Ovary (tissue), 7 donors: ENCODE measurements at regions not wholly inside any gene's neighbourhood (a gene's known extent, or its start where the extent isn't known, plus 50 kb on each side); places are given as distances from the start of the nearest gene placed in this dataset.

Experiments
- DNase-seq, 5 donors: peaks; one replicate each; pipeline ENCODE4 v3.0.0-alpha.2; 2019 to 2020
- H3K27ac ChIP-seq, 2 donors: fragments of 200-600 bp; one replicate each; pipeline versions ENCODE4 v1.5.1 to v1.8.0; 2019 to 2022
- H3K27me3 ChIP-seq: fragments of 200-600 bp; one replicate; pipeline ENCODE4 v1.8.0; 2022
- H3K36me3 ChIP-seq: fragments of 200-600 bp; sonication (generic); one replicate; pipeline ENCODE4 v1.5.1; 2019
- H3K4me1 ChIP-seq: one replicate; pipeline ENCODE4 v1.8.1; 2013; ENCODE audit warnings: mild to moderate bottlenecking, moderate library complexity; ENCODE audit not compliant: insufficient read depth
- H3K4me3 ChIP-seq: fragments of 200-600 bp; sonication (generic); one replicate; pipeline ENCODE4 v1.5.1; 2017
- H3K9me3 ChIP-seq, 2 donors: fragments of 200-600 bp in 1 of 2; sonication (generic) in 1 of 2; one replicate each; pipeline versions ENCODE4 v1.5.1 to v1.8.1; 2013 to 2019; ENCODE audit warnings: mild to moderate bottlenecking in 1 of 2, moderate library complexity in 1 of 2
- EP300 ChIP-seq: sonication (generic); formaldehyde crosslinking; IDR thresholded peaks from one replicate; pipeline ENCODE4 v1.6.1; 2017; ENCODE audit warnings: antibody characterized with exemption
- POLR2A ChIP-seq: fragments of 450-650 bp; IDR thresholded peaks from one replicate; pipeline ENCODE4 v1.6.1; 2017; ENCODE audit warnings: antibody characterized with exemption, mild to moderate bottlenecking, moderate library complexity
- WGBS, 3 donors: extraction: QIAGEN DNeasy Blood & Tissue Kit in 1 of 3; methylation state at CpG; one replicate each; pipeline versions ENCODE4 v1.1.5 to v1.1.7; 2013 to 2017; 5-methylcytosine and 5-hydroxymethylcytosine counted together
- intact Hi-C, 4 donors: fragments of 100-400 bp; cut with DNase I; formaldehyde crosslinking; loops; one replicate each; pipeline versions ENCODE4 v1.11.0 to v1.15.1; 2022 to 2023
- TF ChIP-seq, protein P1 (sequence below), 3 donors: fragments of 450-650 bp in 2 of 3; fragments of 200-600 bp in 1 of 3; IDR thresholded peaks; one replicate each; pipeline versions ENCODE4 v1.5.1 to v1.8.0; 2016 to 2022; ENCODE audit warnings: antibody characterized with exemption in 3 of 3, mild to moderate bottlenecking in 1 of 3
- donor health status: DM: no; HTN: no; CAD: no; lungs with moderate emphysema.
- donor health status: DM: no; HTN: no; CAD: no.
- donor health status: Bipolar disorder and iron deficiency.
- donor health status: DM: no; HTN: no; CAD: no.
- donor health status: DM: yes; HTN: yes; CAD: no.

DNA sequence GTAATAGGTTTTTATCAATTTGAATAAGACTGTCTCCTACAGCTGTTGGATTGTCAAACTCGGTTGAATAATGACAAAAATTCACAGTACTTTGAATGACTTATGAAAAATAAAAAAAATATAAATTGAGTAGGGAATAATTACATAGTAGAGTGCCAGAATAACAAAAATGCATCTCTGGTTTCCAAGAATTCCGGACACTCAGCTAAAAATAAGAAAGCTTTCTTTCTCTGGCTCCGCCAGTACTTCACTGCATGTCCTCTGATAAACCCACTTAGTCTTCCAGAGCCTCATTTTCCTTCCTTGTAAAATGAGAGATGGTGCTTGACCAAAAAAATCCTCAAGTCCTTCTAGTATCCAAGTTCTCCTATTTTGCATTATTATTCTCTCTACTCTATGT lies 374.6 kb upstream of the LUZP2 start:
- 9 to 13% (median 13%) methylated on average over 3 of the region's 3 CpGs for WGBS, 3 donors
- no peaks in the 10 kb centered on the region for H3K9me3 ChIP-seq
- TF ChIP-seq POLR2A, result no peak
- TF ChIP-seq, protein P1, sequence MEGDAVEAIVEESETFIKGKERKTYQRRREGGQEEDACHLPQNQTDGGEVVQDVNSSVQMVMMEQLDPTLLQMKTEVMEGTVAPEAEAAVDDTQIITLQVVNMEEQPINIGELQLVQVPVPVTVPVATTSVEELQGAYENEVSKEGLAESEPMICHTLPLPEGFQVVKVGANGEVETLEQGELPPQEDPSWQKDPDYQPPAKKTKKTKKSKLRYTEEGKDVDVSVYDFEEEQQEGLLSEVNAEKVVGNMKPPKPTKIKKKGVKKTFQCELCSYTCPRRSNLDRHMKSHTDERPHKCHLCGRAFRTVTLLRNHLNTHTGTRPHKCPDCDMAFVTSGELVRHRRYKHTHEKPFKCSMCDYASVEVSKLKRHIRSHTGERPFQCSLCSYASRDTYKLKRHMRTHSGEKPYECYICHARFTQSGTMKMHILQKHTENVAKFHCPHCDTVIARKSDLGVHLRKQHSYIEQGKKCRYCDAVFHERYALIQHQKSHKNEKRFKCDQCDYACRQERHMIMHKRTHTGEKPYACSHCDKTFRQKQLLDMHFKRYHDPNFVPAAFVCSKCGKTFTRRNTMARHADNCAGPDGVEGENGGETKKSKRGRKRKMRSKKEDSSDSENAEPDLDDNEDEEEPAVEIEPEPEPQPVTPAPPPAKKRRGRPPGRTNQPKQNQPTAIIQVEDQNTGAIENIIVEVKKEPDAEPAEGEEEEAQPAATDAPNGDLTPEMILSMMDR (IDR thresholded peaks at IDR 0.05), result no peak
- TF ChIP-seq EP300, result no peak
- H3K27me3 ChIP-seq, result no peaks in the 10 kb centered on the region
- DNase-seq, result no peak
- H3K4me3 ChIP-seq, result no peak overlapping the region
- no peaks in the 10 kb centered on the region for H3K36me3 ChIP-seq
- H3K4me1 ChIP-seq, result no peaks in the 10 kb centered on the region
- intact Hi-C loops, result no loop called here
- H3K27ac ChIP-seq, result no peak overlapping the region

DNA sequence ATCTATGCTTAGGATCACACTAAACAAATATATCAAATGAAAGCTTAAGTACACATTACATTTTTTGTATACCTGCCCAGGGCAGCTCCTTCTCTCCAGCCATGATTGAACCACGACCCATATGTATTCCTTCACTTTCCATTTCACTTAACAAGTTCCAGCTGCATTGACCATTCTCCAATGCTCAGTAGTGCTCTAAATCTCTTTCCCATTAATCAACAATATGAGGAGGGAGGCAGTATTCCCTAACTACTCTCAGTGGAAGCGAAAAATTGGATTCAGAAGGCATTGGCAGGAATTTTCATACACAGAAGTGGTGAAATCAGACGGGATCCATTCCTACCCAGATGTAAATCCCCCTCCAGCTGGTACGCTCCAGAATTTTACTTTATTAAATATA lies 372.0 kb upstream of the LUZP2 start:
- H3K27ac ChIP-seq, result no peak overlapping the region
- no peak overlapping the region for H3K4me3 ChIP-seq
- no peaks in the 10 kb centered on the region for H3K36me3 ChIP-seq
- no peak for DNase-seq
- TF ChIP-seq, protein P1 (IDR thresholded peaks at IDR 0.05), result no peak
- TF ChIP-seq EP300 (no peak), POLR2A (no peak)
- no peaks in the 10 kb centered on the region for H3K4me1 ChIP-seq
- intact Hi-C loops, result no loop called here
- H3K27me3 ChIP-seq, result no peaks in the 10 kb centered on the region
- H3K9me3 ChIP-seq, result no peaks in the 10 kb centered on the region
- WGBS, 3 donors, result 65 to 83% (median 82%) methylated on average over 4 of the region's 4 CpGs

DNA sequence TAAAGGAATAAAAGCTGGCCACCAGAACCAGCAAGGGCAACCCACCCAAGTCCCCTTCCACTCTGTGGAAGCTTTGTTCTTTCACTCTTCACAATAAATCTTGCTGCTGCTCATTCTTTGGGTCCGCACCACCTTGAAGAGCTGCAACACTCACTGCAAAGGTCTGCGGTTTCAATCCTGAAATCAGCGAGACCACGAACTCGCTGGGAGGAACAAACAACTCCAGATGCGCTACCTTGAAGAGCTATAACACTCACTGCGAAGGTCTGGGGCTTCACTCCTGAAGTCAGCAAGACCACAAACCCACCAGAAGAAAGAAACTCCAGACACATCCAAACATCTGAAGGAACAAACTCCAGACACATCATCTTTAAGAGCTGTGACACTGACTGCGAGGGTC lies 365.2 kb upstream of the LUZP2 start:
- WGBS, 3 donors, result 94 to 97% (median 96%) methylated on average over 8 of the region's 8 CpGs
- intact Hi-C loops, result no loop called here
- no peaks in the 10 kb centered on the region for H3K4me1 ChIP-seq
- no peak overlapping the region for H3K4me3 ChIP-seq
- TF ChIP-seq, protein P1 (IDR thresholded peaks at IDR 0.05), result no peak
- TF ChIP-seq POLR2A, result no peak
- TF ChIP-seq EP300, result no peak
- H3K36me3 ChIP-seq, result no peaks in the 10 kb centered on the region
- DNase-seq, result no peak
- no peak overlapping the region for H3K27ac ChIP-seq
- H3K9me3 ChIP-seq, result no peaks in the 10 kb centered on the region
- no peaks in the 10 kb centered on the region for H3K27me3 ChIP-seq

DNA sequence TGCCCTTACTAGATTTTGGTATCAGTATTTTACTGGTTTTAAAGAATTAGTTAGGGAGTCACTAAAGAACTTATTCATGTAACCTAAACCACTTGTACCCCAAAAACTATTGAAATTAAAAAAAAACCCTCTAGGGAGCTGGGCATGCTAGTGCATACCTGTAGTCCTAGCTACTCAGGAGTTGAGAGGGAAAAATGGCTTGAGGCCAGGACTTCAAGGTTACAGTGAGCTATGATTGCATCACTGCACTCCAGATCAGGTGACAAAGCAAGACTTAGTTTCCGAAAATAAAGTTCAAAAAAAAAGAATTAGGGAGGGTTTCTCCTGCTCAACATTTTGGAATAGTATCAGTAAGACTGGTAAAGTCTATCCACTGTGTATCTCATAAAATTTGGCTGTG lies 364.4 kb upstream of the LUZP2 start:
- WGBS, 3 donors, result 55 to 69% (median 58%) methylated on average over 1 of the region's 1 CpG
- Histone ChIP-seq H3K27ac (no peak overlapping the region), H3K4me3 (no peak overlapping the region), H3K27me3 (no peaks in the 10 kb centered on the region), H3K4me1 (no peaks in the 10 kb centered on the region), H3K36me3 (no peaks in the 10 kb centered on the region), H3K9me3 (no peaks in the 10 kb centered on the region)
- no peak for TF ChIP-seq EP300
- TF ChIP-seq, protein P1 (IDR thresholded peaks at IDR 0.05), result no peak
- no peak for TF ChIP-seq POLR2A
- intact Hi-C loops, result no loop called here
- DNase-seq, result no peak
